ENCODE measurements at regions not wholly inside any gene's neighbourhood (a gene's known extent, or its start where the extent isn't known, plus 50 kb on each side); places are given as distances from the start of the nearest gene placed in this dataset.

- H3K9me3 Mint-ChIP-seq, result peaks cover 70% of the 10 kb centered on the region
- Histone ChIP-seq H3K4me1 (ENCODE audit: control insufficient read depth, insufficient read depth, low read length) (no peaks in the 10 kb centered on the region), H3K27ac (ENCODE audit: low read depth, low read length) (no peak overlapping the region), H3K36me3 (ENCODE audit: control insufficient read depth, insufficient read depth, low read length) (no peaks in the 10 kb centered on the region), H3K9ac (ENCODE audit: extremely low read depth, low read length, poor library complexity, severe bottlenecking) (no peak overlapping the region), H3K27me3 (ENCODE audit: control insufficient read depth, insufficient read depth, low read length, poor library complexity, severe bottlenecking) (no peaks in the 10 kb centered on the region), H3K9me3 (ENCODE audit: control insufficient read depth, low read length) (peaks cover 10% of the 10 kb centered on the region), H3K4me3 (ENCODE audit: low read length) (no peak overlapping the region)
- H3K27me3 Mint-ChIP-seq (ENCODE audit: insufficient read depth), result no peaks in the 10 kb centered on the region
- H3K27ac Mint-ChIP-seq, result no peak overlapping the region
- no peaks in the 10 kb centered on the region for H3K4me1 Mint-ChIP-seq
- H3K36me3 Mint-ChIP-seq (ENCODE audit: low read depth), result peaks cover 3% of the 10 kb centered on the region
- no peak for DNase-seq
- no peak overlapping the region for H3K4me3 Mint-ChIP-seq
- TF ChIP-seq CTCF (conservative IDR thresholded peaks at IDR 0.05), result no peak
Measured at GRCh38 chrX:36504625-36505024, 503.5 kb upstream of the FAM47C start.

- Mint-ChIP-seq H3K27me3 (ENCODE audit: insufficient read depth) (no peaks in the 10 kb centered on the region), H3K4me3 (no peak overlapping the region), H3K27ac (no peak overlapping the region)
Measured at GRCh38 chrX:36508042-36508441, 500.1 kb upstream of the FAM47C start.

GRCh38 chrX:36510736-36511135, 497.4 kb upstream of the FAM47C start:
- Histone ChIP-seq H3K36me3 (ENCODE audit: control insufficient read depth, insufficient read depth, low read length) (no peaks in the 10 kb centered on the region), H3K9ac (ENCODE audit: extremely low read depth, low read length, poor library complexity, severe bottlenecking) (no peak overlapping the region), H3K27me3 (ENCODE audit: control insufficient read depth, insufficient read depth, low read length, poor library complexity, severe bottlenecking) (no peaks in the 10 kb centered on the region), H3K4me1 (ENCODE audit: control insufficient read depth, insufficient read depth, low read length) (no peaks in the 10 kb centered on the region), H3K4me3 (ENCODE audit: low read length) (no peak overlapping the region), H3K27ac (ENCODE audit: low read depth, low read length) (no peak overlapping the region), H3K9me3 (ENCODE audit: control insufficient read depth, low read length) (peaks cover 10% of the 10 kb centered on the region)
- Mint-ChIP-seq H3K9me3 (peaks cover 53% of the 10 kb centered on the region), H3K36me3 (ENCODE audit: low read depth) (peaks cover 3% of the 10 kb centered on the region), H3K27me3 (ENCODE audit: insufficient read depth) (no peaks in the 10 kb centered on the region), H3K27ac (no peak overlapping the region), H3K4me3 (no peak overlapping the region), H3K4me1 (no peaks in the 10 kb centered on the region)
- no peak for DNase-seq
- TF ChIP-seq CTCF (conservative IDR thresholded peaks at IDR 0.05), result no peak

More at GRCh38 chrX:36508042-36508441, 500.1 kb upstream of the FAM47C start:
- 77% methylated on average over 1 of the region's 1 CpG; no CpG with 5 or more reads in 1 of the 2 experiments for WGBS, 2 experiments (ENCODE audit: insufficient coverage in 1 of 2, insufficient read length in 1 of 2)
- Histone ChIP-seq H3K9ac (ENCODE audit: extremely low read depth, low read length, poor library complexity, severe bottlenecking) (no peak overlapping the region), H3K27ac (ENCODE audit: low read depth, low read length) (no peak overlapping the region), H3K4me3 (ENCODE audit: low read length) (no peak overlapping the region), H3K27me3 (ENCODE audit: control insufficient read depth, insufficient read depth, low read length, poor library complexity, severe bottlenecking) (no peaks in the 10 kb centered on the region), H3K4me1 (ENCODE audit: control insufficient read depth, insufficient read depth, low read length) (no peaks in the 10 kb centered on the region), H3K36me3 (ENCODE audit: control insufficient read depth, insufficient read depth, low read length) (no peaks in the 10 kb centered on the region), H3K9me3 (ENCODE audit: control insufficient read depth, low read length) (peaks cover 10% of the 10 kb centered on the region)
- H3K36me3 Mint-ChIP-seq (ENCODE audit: low read depth), result peaks cover 3% of the 10 kb centered on the region
- DNase-seq, result no peak
- TF ChIP-seq CTCF (conservative IDR thresholded peaks at IDR 0.05), result no peak
- H3K9me3 Mint-ChIP-seq, result peaks cover 46% of the 10 kb centered on the region
- no peaks in the 10 kb centered on the region for H3K4me1 Mint-ChIP-seq

All from endodermal cell (in vitro differentiated cells).